WERI-Rb-1 (cell line): ENCODE measurements at regions not wholly inside any gene's neighbourhood (a gene's known extent, or its start where the extent isn't known, plus 50 kb on each side); places are given as distances from the start of the nearest gene placed in this dataset.
A peak's percentile ranks its signal among the peaks of the same experiment; 100 is the strongest.
"Not testable (repeated sequence)": the region's sequence is repeated elsewhere in the genome, so short reads cannot be mapped to it uniquely, and the experiment has no call there.

Source experiments
- DNase-seq: peaks from one replicate; pipeline ENCODE4 v3.0.0-alpha.2; 2020
- H3K27ac ChIP-seq: fragments of 250-450 bp; sonication (Bioruptor Pico); 2 replicates; pipeline ENCODE4 v1.5.1; 2020; ENCODE audit warnings: mild to moderate bottlenecking, moderate library complexity
- H3K27me3 ChIP-seq: fragments of 250-450 bp; sonication (Bioruptor Pico); 2 replicates; pipeline ENCODE4 v1.5.1; 2021; ENCODE audit warnings: mild to moderate bottlenecking, low read depth, moderate library complexity; ENCODE audit not compliant: insufficient read depth, severe bottlenecking
- H3K36me3 ChIP-seq: fragments of 250-450 bp; sonication (Bioruptor Pico); 2 replicates; pipeline ENCODE4 v1.5.1; 2020; ENCODE audit warnings: mild to moderate bottlenecking, moderate library complexity
- H3K4me3 ChIP-seq: 2 replicates; pipeline ENCODE4 v1.5.1; 2011; ENCODE audit warnings: low read depth, mild to moderate bottlenecking, control low read depth, low read length
- H3K9me3 ChIP-seq: fragments of 250-450 bp; sonication (Bioruptor Pico); 2 replicates; pipeline ENCODE4 v1.5.1; 2021; ENCODE audit warnings: mild to moderate bottlenecking, moderate library complexity; ENCODE audit not compliant: severe bottlenecking
- CTCF ChIP-seq: IDR thresholded peaks from 2 replicates; pipeline ENCODE4 v1.5.1; 2011; ENCODE audit warnings: low read depth, mild to moderate bottlenecking, control low read depth, inconsistent platforms, low read length

GRCh38 chr3:67154429-67154828 is 156.3 kb downstream of the KBTBD8 start:
- no peak overlapping the region for H3K4me3 ChIP-seq
- H3K9me3 ChIP-seq = no peaks in the 10 kb centered on the region
- no peak for TF ChIP-seq CTCF
- no peaks in the 10 kb centered on the region for H3K27me3 ChIP-seq
- DNase-seq = no peak
- no peak overlapping the region for H3K27ac ChIP-seq
- no peaks in the 10 kb centered on the region for H3K36me3 ChIP-seq

- no peak for TF ChIP-seq CTCF
- no peak for DNase-seq
- H3K4me3 ChIP-seq = no peak overlapping the region
- H3K27ac ChIP-seq = no peak overlapping the region
- H3K27me3 ChIP-seq = no peaks in the 10 kb centered on the region
- no peaks in the 10 kb centered on the region for H3K9me3 ChIP-seq
- H3K36me3 ChIP-seq = no peaks in the 10 kb centered on the region
Measured at GRCh38 chr3:67167481-67167880, 169.4 kb downstream of the KBTBD8 start.

- no peak overlapping the region for H3K4me3 ChIP-seq
- TF ChIP-seq CTCF = no peak
- H3K27ac ChIP-seq = no peak overlapping the region
- no peaks in the 10 kb centered on the region for H3K27me3 ChIP-seq
- H3K9me3 ChIP-seq = no peaks in the 10 kb centered on the region
- no peaks in the 10 kb centered on the region for H3K36me3 ChIP-seq
- no peak for DNase-seq
Measured at GRCh38 chr3:67171841-67172240, 173.7 kb downstream of the KBTBD8 start.

- DNase-seq, H3K9me3 ChIP-seq, H3K27me3 ChIP-seq, H3K4me3 ChIP-seq, H3K36me3 ChIP-seq, H3K27ac ChIP-seq: not testable (repeated sequence)
Measured at GRCh38 chr3:67173130-67173529, 175.0 kb downstream of the KBTBD8 start.

- Histone ChIP-seq H3K36me3 (no peaks in the 10 kb centered on the region), H3K27me3 (no peaks in the 10 kb centered on the region), H3K9me3 (no peaks in the 10 kb centered on the region), H3K27ac (peak overlapping the region; percentile 52), H3K4me3 (no peak overlapping the region)
- DNase-seq = peak; percentile 68
- TF ChIP-seq CTCF = no peak
Measured at GRCh38 chr3:67176396-67176795, 178.3 kb downstream of the KBTBD8 start.

GRCh38 chr3:67192466-67192865 is 194.4 kb downstream of the KBTBD8 start:
- Histone ChIP-seq H3K9me3 (no peaks in the 10 kb centered on the region), H3K36me3 (no peaks in the 10 kb centered on the region), H3K27ac (no peak overlapping the region), H3K27me3 (no peaks in the 10 kb centered on the region), H3K4me3 (no peak overlapping the region)
- DNase-seq = no peak
- no peak for TF ChIP-seq CTCF
